ENCODE measurements at regions not wholly inside any gene's neighbourhood (a gene's known extent, or its start where the extent isn't known, plus 50 kb on each side); places are given as distances from the start of the nearest gene placed in this dataset.

GRCh38 chr5:159417170-159417569, 86.9 kb upstream of the IL12B start:
- no peak for ATAC-seq (ENCODE audit: low read depth)
- Histone ChIP-seq H3K27me3 (ENCODE audit: insufficient read depth, poor library complexity, severe bottlenecking) (no peaks in the 10 kb centered on the region), H3K9me3 (ENCODE audit: severe bottlenecking) (no peaks in the 10 kb centered on the region), H3K27ac (ENCODE audit: poor library complexity, severe bottlenecking) (no peak overlapping the region), H3K4me3 (ENCODE audit: severe bottlenecking) (no peak overlapping the region), H3K4me1 (ENCODE audit: insufficient read depth, poor library complexity, severe bottlenecking) (no peaks in the 10 kb centered on the region), H3K36me3 (ENCODE audit: low read depth) (no peaks in the 10 kb centered on the region)
- no peak for TF ChIP-seq CTCF (IDR thresholded peaks at IDR 0.05; ENCODE audit: poor library complexity, severe bottlenecking)
- DNase-seq (ENCODE audit: low spot score): no peak

DNA sequence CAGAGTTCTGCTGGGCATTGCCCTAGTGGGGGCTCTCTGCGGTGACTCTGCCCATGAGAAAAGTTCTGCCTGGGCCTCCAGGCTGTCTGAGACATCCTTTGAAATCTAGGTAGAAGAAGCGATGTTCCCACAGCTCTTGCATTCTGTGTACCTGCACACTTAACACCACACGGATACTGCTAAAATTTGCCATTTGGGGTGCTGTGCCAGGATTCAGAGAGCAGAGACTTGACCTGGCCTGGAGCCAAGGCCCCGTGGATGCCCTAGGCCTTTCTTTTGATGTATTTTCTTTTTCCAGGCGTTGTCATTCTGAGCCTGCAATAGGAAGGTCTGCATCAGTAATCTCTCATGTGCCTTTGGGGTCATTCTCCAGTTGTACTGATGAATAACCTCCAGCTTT, 89.3 kb upstream of the IL12B start:
- Histone ChIP-seq H3K36me3 (ENCODE audit: low read depth) (no peaks in the 10 kb centered on the region), H3K9me3 (ENCODE audit: severe bottlenecking) (no peaks in the 10 kb centered on the region), H3K27me3 (ENCODE audit: insufficient read depth, poor library complexity, severe bottlenecking) (no peaks in the 10 kb centered on the region), H3K4me1 (ENCODE audit: insufficient read depth, poor library complexity, severe bottlenecking) (no peaks in the 10 kb centered on the region), H3K27ac (ENCODE audit: poor library complexity, severe bottlenecking) (no peak overlapping the region), H3K4me3 (ENCODE audit: severe bottlenecking) (no peak overlapping the region)
- TF ChIP-seq CTCF (IDR thresholded peaks at IDR 0.05; ENCODE audit: poor library complexity, severe bottlenecking): peak; percentile 32
- ATAC-seq (ENCODE audit: low read depth): no peak
- DNase-seq (ENCODE audit: low spot score): no peak

GRCh38 chr5:159420940-159421339, 90.7 kb upstream of the IL12B start:
- no peaks in the 10 kb centered on the region for H3K36me3 ChIP-seq (ENCODE audit: low read depth)
- no peak overlapping the region for H3K27ac ChIP-seq (ENCODE audit: poor library complexity, severe bottlenecking)
- no peak overlapping the region for H3K4me3 ChIP-seq (ENCODE audit: severe bottlenecking)
- ATAC-seq (ENCODE audit: low read depth): no peak
- no peaks in the 10 kb centered on the region for H3K27me3 ChIP-seq (ENCODE audit: insufficient read depth, poor library complexity, severe bottlenecking)
- H3K9me3 ChIP-seq (ENCODE audit: severe bottlenecking): no peaks in the 10 kb centered on the region
- DNase-seq (ENCODE audit: low spot score): no peak
- no peak for TF ChIP-seq CTCF (IDR thresholded peaks at IDR 0.05; ENCODE audit: poor library complexity, severe bottlenecking)
- no peaks in the 10 kb centered on the region for H3K4me1 ChIP-seq (ENCODE audit: insufficient read depth, poor library complexity, severe bottlenecking)

- ATAC-seq (ENCODE audit: low read depth) (no peak), DNase-seq (ENCODE audit: low spot score) (no peak)
- no peak overlapping the region for H3K4me3 ChIP-seq (ENCODE audit: severe bottlenecking)
- H3K9me3 ChIP-seq (ENCODE audit: severe bottlenecking): no peaks in the 10 kb centered on the region
- TF ChIP-seq CTCF (IDR thresholded peaks at IDR 0.05; ENCODE audit: poor library complexity, severe bottlenecking): no peak
- no peaks in the 10 kb centered on the region for H3K36me3 ChIP-seq (ENCODE audit: low read depth)
- H3K27me3 ChIP-seq (ENCODE audit: insufficient read depth, poor library complexity, severe bottlenecking): no peaks in the 10 kb centered on the region
- no peaks in the 10 kb centered on the region for H3K4me1 ChIP-seq (ENCODE audit: insufficient read depth, poor library complexity, severe bottlenecking)
- H3K27ac ChIP-seq (ENCODE audit: poor library complexity, severe bottlenecking): no peak overlapping the region
These were observed 92.1 kb upstream of the IL12B start for GRCh38 chr5:159422361-159422760.

GRCh38 chr5:159422910-159423309, 92.6 kb upstream of the IL12B start:
- H3K4me1 ChIP-seq (ENCODE audit: insufficient read depth, poor library complexity, severe bottlenecking): no peaks in the 10 kb centered on the region
- no peak for TF ChIP-seq CTCF (IDR thresholded peaks at IDR 0.05; ENCODE audit: poor library complexity, severe bottlenecking)

More at GRCh38 chr5:159422910-159423309, 92.6 kb upstream of the IL12B start:
- no peaks in the 10 kb centered on the region for H3K9me3 ChIP-seq (ENCODE audit: severe bottlenecking)
- H3K36me3 ChIP-seq (ENCODE audit: low read depth): no peaks in the 10 kb centered on the region
- no peaks in the 10 kb centered on the region for H3K27me3 ChIP-seq (ENCODE audit: insufficient read depth, poor library complexity, severe bottlenecking)
- H3K27ac ChIP-seq (ENCODE audit: poor library complexity, severe bottlenecking): no peak overlapping the region
- H3K4me3 ChIP-seq (ENCODE audit: severe bottlenecking): no peak overlapping the region
- no peak for DNase-seq (ENCODE audit: low spot score)
- ATAC-seq (ENCODE audit: low read depth): no peak
